Esophagus muscularis mucosa (tissue), 4 donors: ENCODE measurements at regions not wholly inside any gene's neighbourhood (a gene's known extent, or its start where the extent isn't known, plus 50 kb on each side); places are given as distances from the start of the nearest gene placed in this dataset.

Experiments
- CTCF ChIP-seq, 3 experiments: fragments of 200-600 bp in 2 of 3; fragments of 450-650 bp in 1 of 3; sonication (generic) in 2 of 3; IDR thresholded peaks; one replicate each; pipeline ENCODE4 v1.5.1; 2017 to 2019; ENCODE audit warnings: antibody characterized with exemption in 3 of 3, mild to moderate bottlenecking in 2 of 3, moderate library complexity in 1 of 3
- EP300 ChIP-seq: sonication (generic); formaldehyde crosslinking; IDR thresholded peaks from one replicate; pipeline ENCODE4 v1.6.1; 2017; ENCODE audit warnings: antibody characterized with exemption
- POLR2A ChIP-seq: fragments of 450-650 bp; IDR thresholded peaks from one replicate; pipeline ENCODE4 v1.6.1; 2017; ENCODE audit warnings: antibody characterized with exemption, moderate library complexity, mild to moderate bottlenecking, low read depth
- POLR2AphosphoS5 ChIP-seq, 2 donors: sonication (generic); formaldehyde crosslinking; IDR thresholded peaks; one replicate each; pipeline ENCODE4 v1.6.1; 2017; ENCODE audit warnings: antibody characterized with exemption in 2 of 2

GRCh38 chr6:166739117-166739975 lies 112.3 kb upstream of the RPS6KA2 start:
- no peak for TF ChIP-seq CTCF (IDR thresholded peaks at IDR 0.05)
- TF ChIP-seq EP300: no peak
- TF ChIP-seq POLR2A: no peak
- no peak for TF ChIP-seq POLR2AphosphoS5 (IDR thresholded peaks at IDR 0.05)
